GM19238 (cell line): ENCODE measurements at regions not wholly inside any gene's neighbourhood (a gene's known extent, or its start where the extent isn't known, plus 50 kb on each side); places are given as distances from the start of the nearest gene placed in this dataset.
"Not testable (repeated sequence)": the region's sequence is repeated elsewhere in the genome, so short reads cannot be mapped to it uniquely, and the experiment has no call there.

Experiments
- DNase-seq: peaks from one replicate; pipeline ENCODE4 v3.0.0; 2011; ENCODE audit warnings: low spot score; ENCODE audit not compliant: insufficient read length

DNA sequence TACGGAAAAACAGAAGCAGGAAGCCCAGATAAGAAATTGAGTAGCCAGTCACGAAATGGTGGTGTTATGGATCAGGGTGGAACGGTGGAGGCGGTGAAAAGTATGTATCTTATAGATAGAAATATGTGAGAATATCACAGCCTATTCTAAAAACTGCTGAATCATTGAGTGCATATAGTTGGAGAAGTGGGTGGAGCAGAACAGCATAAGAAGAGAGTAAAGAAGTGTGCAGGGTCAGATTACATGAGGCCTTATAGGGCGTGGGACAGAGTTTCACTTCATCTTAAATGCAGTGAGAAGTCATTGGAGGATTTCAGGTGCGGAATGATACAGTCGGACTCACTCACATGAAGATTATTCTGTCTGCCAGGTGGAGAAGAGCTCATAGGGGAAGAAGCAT lies 293.1 kb downstream of the TRIML1 start:
- no peak for DNase-seq

DNA sequence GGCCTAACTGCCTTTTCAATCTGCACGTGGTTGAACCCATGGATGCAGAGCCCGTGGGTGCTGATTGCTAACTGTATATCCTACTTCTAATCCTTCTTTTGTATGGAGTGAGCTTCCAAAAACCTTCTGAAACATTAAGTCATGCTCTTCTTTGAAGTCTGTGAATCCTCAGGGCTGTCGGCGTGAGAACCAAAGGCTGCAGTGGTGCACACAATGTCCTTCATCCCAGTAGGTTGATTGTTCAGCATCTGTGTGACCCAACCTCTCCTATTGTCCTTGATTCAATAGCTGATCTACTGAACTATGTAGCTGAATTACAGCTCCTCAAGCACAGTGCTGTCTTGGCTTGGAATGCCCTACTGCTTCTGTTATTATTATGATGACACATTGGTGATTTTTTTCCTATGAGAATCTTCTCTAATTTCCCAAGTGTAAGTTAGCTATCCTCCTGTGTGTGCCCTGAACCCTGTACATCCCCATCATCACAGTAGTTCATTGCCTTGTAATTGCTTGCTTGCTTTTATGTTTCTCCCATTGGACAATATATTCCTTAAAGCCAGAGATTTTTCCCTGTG lies 294.6 kb downstream of the TRIML1 start:
- DNase-seq = no peak

DNA sequence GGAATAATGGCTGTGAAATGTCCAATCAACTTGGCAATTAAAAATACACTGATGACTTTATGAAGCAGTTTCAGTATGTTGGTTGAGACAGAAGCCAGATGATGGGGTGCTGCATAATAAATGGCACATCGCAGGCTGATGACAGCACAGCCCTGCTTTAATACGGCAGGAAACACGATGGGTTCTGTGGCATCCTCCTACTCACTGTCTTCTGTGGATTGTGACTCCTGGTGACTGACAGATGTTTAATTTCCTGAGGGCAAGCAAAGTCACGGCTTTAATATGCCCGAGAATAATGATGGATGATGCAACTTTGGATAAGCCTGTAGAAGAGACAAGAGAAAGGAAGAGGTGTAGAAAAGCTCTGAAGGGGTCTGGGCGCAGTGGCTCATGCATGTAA lies 295.4 kb downstream of the TRIML1 start:
- DNase-seq = no peak

DNA sequence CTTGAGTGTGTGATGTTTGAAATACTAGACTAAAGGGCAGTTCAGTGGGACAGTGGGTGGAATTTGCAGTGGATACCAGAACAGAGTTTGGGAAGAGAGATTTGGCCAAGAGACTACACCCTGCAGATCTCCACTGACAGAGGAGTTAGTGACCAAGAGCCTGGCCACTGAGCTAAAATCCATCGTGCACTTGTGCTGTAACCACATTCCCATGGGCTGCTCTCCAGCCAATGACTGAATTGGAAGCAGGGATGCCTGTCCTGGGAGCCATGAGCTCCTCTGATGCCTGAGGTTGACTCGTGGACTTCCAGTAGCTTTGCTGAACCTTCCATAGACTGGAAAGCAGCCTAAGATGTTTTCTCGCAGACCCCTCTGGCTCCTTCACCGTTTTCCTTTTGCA lies 296.1 kb downstream of the TRIML1 start:
- DNase-seq = no peak

DNA sequence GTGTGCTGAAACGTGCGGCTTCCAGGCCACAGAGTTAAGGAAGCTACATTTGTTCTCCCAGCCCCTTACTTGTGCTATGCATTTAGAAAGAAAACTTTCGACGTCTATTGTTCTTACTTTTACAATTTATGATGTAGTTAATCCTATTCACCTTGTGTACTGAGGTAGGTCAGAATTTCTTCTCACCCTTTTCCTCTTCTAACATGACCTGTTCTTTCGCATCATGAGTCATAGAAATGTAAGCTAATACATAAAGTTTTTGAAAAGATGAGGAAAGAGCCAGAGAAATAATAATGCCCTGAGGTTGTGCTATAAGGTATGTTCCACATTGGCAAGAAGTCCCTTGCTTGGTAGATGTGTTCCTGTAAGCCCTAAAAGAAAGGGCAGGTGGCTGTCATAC lies 298.3 kb downstream of the TRIML1 start:
- DNase-seq = no peak

DNA sequence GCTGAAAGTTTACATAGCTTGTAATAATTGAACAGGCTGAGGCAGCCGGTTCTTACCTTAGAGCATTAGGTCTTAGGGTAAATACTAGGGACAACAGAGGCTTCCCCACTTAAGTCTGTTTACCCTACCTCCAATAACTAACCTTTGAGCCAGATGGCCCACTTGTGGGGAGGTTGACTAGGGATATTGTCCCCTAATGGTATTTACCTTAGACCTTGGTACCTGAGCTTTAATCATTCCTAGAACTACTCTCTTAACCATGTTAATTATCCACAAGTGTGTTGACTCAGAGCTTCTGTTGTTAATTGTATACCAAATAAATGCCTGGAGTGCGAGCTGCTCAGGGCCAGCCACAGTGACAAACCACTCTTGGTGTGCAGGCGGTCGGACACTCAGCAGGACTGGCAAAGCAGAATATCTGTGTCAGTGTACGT lies 299.2 kb downstream of the TRIML1 start:
- DNase-seq = not testable (repeated sequence)

DNA sequence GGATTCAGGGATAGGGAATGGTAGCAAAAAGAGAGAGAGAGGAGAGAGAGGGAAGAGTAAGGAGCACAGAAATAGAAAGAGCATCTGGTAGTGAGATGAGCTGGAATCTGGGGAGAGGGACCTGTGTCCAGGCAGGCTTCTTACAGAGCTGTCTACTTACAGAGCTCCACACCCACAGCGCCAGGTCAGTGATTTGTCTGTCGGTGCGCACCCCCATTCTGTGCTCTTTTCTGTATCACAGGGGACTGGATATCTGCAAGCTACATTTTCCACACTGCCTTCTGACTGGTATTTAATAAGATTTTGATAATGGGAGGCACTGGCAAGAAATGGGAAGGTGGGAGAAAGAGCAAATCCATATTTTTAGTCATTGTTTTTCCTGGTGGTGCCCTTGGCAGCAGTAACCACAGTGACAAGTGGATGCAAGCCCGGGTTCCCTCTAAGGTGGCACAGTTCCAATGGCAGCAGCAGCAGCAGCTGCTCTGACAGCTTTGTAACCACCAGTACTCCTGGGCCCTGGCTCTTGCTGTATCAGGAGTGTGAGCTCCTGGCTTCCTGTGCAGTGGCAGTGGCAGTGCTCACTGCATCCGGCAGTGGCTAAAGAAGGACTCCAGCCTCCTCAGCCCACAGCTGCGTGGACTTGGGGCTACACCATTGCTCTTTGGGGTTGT lies 300.5 kb downstream of the TRIML1 start:
- DNase-seq = no peak

DNA sequence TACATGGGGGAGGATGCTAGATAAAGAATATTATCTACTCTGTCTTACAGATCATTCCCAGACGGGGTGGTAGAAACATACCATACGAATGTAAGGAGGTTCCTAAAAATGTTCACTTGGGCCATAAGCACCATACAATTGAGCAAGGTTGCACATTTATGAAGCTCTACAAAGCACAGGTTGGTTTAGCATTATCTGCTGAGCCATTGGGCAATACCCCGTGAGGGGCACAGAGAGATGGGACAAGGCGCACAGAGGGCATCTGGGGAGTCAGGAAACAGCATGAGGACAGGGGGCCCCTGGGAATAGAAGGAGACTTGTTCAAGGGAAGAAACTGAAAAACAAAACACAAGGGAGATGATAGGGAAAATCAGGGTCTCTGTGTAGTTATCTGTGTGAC lies 305.3 kb downstream of the TRIML1 start:
- no peak for DNase-seq

DNA sequence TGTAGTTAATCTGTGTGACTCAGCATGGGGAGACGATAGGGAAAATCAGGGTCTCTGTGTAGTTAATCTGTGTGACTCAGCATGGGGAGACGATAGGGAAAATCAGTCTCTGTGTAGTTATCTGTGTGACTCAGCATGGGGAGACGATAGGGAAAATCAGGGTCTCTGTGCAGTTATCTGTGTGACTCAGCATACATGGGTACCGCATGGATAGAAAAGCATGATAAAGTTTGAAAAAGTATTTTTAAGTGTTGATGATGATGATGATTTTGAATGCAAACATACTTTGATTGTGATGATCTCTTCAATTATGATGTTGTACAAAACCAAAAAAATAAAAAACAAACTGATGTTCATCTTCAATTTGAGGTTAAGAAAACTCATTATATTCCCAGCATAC lies 309.8 kb downstream of the TRIML1 start:
- not testable (repeated sequence) for DNase-seq

DNA sequence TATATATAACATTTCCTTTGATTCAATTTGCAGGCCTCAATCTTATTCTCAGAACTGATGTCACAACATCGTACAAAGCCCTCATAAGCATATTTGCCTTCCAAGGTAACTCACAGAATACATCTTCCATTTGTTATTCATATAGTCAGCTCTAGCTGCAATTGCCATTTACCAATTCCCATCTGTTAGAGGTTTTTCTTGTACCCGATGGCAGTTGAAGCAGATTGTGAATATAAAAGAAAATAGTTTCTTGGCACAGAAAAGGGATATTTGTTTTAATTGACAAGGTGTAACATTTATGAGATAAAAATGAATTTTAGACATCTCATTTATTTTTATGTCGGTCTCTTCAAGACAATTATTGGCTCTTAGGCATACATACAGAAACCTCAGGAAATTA lies 311.3 kb downstream of the TRIML1 start:
- DNase-seq = no peak

DNA sequence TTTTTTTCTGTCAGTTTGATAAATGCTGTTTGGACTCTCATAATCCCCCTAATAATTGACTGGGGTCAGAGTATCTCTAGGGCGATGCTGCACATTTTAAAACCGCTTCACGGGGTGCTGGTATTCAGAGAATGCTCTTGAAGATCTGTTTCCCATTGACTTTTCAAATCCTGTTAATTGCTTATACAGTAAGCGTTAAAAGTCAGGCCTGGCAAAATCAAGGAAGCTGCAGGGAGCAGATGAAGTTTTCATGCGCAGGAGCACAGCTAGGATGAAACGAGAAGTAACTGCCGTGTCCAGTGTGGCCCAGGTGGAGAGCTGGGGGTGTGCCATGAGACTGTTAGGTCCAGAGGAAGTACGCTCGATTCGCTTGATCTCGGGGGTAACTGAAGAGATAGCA lies 312.9 kb downstream of the TRIML1 start:
- no peak for DNase-seq

DNA sequence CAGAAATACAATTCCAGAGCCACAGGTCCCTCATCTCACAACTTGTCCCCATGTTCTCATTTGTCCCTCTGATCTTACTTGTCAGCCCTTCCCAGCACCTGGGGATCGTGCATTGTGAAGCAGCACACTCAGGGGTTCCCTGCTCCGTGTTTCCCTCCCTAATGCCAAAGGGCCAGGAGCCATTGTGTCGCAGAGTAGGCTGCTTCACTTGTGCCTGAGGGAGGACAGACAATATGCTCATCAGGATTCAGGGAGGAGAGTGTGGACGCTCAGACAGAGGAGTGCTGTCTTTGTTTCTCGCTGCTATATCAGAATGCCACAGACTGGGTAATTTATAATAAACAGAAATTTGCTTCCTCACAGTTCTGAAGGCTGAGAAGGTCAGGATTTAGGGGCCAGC lies 315.3 kb downstream of the TRIML1 start:
- no peak for DNase-seq

DNA sequence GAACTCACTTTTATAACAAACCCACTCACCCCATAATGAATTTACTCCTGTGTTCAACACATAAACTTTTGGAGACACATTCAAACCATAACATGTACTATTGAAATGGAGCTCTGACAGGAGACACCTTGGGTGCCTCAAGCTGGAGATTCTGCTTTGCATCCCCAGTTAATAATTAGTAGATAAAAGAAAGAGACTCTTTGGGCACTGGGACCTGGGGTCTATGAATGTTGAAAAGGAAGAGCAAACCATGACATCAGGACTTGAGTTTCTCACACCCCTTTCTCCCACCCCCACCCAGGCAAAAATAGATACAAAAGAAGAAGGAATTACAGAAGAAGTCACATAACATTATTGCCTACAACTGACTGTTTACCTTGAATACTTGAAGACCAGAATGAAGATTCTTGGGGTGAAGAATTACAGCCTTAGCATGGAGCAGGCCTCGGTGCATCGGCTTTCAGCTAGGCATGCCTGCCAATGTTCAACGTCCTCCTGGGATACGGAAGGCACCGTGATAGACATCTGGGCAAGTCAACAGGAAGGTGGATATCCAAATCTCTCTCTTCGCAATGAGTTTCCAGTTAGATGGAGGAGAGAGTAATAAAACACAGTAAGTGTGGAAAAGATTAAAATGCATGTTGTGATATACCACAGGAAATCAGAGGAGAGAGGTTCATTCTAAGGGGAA lies 316.0 kb downstream of the TRIML1 start:
- DNase-seq = no peak

DNA sequence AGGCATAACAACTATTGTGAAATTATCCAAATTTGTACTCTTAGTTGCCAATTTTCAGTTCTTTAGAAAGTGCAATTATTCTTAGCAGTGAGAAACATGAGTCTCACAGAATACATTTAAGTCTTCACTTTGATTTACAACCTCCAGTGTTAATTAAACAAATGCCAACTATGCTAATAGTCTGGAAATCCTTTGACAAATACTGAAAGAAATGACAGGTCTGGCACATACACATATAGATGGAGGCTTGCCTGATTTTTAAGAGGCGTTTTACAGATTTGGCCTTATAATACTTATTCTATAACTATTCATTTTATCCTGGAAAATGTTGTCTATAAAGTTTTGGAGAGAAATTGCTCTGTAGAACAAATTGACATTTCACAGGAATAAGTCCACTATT lies 320.1 kb downstream of the TRIML1 start:
- DNase-seq = no peak

DNA sequence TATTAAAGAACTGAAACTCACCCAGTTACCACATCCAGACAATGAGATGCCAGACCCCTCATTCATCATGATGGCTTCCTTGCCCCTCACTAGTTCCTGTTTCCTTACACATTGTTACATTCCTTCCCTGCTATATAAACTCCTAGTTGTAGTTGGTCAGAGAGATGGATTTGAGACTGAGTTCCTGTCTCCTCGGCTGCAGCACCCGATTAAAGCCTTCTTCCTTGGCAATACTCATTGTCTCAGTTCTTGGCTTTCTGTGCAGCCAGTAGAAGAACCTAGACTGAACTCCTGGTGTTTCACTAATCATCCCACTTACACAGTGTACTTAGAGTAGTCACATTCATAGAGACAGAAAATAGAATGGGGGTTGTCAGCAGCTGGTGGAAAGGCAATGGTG lies 324.7 kb downstream of the TRIML1 start:
- DNase-seq = no peak

DNA sequence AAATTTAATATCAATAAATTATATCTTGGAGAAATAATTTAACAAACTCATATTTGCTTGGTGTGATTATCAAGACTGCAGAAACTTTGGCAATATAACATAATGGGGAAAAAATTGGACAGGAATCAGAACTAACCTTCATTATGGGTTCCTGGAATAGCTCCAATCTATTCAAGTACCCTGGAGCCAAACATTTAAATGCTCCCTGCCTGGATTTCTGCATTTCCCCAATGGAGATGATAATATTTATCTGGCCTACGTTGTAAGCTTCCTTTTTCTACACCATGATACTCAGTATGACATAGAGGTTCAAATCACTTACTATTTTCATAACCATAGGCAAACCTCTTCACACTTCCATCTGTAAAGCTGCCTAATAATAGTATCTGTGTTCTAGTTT lies 326.8 kb downstream of the TRIML1 start:
- no peak for DNase-seq

DNA sequence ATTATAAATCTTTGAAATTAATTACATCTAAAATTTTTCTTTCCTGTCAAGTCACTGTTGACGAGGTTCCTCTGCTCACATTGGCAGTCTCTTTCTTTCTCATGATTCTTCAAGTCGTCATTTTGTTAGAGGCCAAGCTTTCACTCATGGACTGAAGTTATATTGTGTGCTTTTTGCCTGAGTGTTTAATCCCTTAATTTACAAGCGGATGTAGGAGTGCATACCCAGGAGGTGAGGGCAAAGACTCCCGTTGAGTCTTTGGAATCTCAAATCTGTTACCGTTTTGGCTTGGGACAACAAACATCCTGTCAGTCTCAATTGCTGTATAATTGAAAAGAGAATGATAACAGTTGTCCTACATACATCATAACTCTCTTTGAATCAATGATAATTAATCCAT lies 345.0 kb downstream of the TRIML1 start:
- no peak for DNase-seq

DNA sequence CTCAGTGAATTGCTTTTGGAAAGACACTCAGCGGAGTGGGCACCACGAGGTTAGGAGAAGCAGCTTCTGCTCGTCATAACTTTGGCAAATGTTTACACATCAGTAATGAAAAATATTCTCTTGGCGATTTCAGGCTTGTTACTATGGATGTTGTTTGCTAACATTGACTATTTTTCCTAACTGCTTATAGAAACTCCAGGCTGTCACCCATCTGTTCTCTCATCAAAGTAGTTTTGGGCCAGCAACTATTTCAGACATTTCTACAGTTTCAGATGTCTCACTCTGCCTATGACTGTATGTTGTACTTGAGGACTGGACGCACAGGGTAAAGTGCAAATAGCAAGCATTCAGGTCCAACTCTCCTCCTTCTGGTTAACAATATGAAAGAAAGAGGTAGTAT lies 346.7 kb downstream of the TRIML1 start:
- no peak for DNase-seq

DNA sequence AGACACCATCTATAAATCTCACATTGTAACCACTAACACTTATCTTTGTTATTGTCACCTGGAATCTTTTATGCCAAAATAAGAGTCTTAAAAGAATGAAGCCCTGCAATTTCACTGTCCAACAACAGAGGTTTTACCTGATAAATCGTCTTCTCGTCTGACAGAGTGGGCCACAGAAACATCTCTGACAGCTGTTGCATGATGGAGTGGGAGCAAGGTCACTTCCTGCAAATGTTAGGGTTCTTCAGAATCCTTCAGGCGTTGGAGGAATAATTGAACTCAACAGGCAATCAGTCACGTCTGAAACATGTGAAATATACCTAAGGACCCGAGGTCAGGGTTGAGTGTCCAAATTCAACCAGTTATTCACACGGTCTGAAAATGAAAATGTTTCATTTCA lies 353.6 kb downstream of the TRIML1 start:
- DNase-seq = no peak

DNA sequence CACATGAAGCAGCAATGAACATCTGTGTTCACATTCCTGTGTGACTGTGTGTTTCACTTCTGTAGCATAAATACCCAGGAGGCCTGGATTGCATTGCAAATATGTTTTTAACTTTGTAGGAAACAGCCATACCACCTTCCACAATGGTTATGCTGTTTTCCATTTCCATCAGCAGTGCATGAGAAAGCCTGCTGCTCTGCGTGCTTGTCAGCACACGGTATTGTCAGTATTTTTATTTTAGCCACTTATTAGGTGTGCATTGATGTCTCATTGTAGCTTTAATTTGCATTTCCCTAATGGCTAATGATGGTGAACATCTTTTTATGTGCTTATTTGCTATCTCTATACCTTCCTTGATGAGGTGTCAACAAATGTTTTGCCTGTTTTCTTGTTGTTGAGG lies 355.9 kb downstream of the TRIML1 start:
- no peak for DNase-seq

DNA sequence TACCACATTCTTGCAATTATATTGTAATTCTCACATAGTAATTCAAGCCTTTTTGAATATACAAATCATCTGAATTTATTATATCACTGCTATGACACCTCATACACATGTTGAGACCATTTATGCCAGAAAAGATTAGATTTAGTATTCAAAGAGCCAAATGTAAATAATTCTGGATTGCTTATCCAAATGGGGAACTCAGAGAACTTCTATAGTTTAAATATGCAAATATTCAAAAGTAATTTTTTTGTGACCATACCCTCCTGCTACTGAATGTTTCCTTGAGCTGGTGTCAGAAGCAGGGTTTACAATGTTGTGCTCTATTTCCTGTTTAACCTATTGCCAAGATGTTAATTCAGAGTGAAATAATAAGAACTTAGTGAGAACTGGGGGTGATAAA lies 372.2 kb downstream of the TRIML1 start:
- DNase-seq = no peak

DNA sequence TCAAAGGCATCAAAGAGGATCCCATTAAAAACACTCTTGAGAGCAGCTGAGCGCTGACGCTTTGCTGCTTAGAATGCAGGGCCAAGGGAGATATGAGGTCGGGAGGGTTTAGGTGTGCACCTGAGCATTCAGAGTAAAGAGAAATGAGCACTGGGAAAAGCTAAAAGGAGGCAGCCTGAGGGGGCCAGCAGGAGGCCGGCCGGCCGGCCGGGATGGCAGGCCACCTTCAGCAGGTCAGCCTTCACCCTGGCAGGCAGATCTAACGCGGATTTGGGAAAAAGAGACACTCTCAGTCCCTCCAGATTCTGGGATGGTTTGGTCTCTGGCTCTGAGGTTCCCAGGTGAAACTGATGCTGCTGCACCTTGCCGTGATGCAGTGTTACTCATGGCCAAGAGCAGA lies 393.5 kb downstream of the TRIML1 start:
- no peak for DNase-seq

DNA sequence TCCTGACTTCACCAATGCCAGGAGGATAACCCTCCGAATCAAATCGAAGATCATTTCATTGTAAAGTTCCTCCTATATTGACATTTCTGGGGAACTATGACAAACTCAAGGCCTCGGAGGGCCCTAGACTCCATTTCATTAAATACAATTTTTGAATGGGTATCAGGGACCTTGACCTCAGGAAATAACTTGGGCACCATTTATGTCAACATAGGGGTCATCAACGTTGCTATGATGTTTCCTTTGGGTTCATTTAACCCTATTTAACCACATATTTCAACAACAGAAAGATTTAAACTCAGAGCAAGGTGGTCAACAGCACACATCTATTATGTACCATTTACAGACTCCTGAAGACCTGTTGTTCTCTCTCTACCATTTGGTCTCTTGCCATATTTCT lies 395.1 kb downstream of the TRIML1 start:
- no peak for DNase-seq
